ENCODE measurements at regions not wholly inside any gene's neighbourhood (a gene's known extent, or its start where the extent isn't known, plus 50 kb on each side); places are given as distances from the start of the nearest gene placed in this dataset.

DNA sequence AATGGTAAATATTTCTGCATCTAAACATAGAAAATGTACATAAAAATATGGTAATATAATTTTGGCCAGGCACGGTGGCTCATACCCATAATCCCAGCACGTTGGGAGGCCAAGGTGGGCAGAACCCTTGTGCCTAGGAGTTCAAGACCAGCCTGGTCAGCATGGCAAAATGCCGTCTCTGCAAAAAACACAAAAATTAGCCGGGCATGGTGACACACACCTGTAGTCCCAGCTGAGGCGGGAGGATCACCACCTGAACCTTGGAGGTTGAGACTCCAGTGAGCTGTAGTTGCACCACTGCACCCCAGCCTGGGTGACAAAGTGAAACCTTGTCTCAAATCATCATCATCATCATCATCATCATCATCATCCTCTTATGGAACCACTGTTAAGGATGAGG, 230.6 kb upstream of the NCAM1 start:
- no peak overlapping the region for H3K4me3 ChIP-seq (ENCODE audit: low read depth, low read length)
- POLR2A ChIA-PET, result no interaction called here
- no peak for DNase-seq (ENCODE audit: low read depth, low spot score)
- no peak for TF ChIP-seq CTCF (IDR thresholded peaks at IDR 0.05; ENCODE audit: insufficient read depth, low read length, missing control alignments)
- CTCF ChIA-PET, result no interaction called here

GRCh38 chr11:112731538-112731937, 229.7 kb upstream of the NCAM1 start:
- no peak for TF ChIP-seq CTCF (IDR thresholded peaks at IDR 0.05; ENCODE audit: insufficient read depth, low read length, missing control alignments)
- ChIA-PET CTCF (no interaction called here), POLR2A (no interaction called here)
- no peak for DNase-seq (ENCODE audit: low read depth, low spot score)
- no peak overlapping the region for H3K4me3 ChIP-seq (ENCODE audit: low read depth, low read length)

DNA sequence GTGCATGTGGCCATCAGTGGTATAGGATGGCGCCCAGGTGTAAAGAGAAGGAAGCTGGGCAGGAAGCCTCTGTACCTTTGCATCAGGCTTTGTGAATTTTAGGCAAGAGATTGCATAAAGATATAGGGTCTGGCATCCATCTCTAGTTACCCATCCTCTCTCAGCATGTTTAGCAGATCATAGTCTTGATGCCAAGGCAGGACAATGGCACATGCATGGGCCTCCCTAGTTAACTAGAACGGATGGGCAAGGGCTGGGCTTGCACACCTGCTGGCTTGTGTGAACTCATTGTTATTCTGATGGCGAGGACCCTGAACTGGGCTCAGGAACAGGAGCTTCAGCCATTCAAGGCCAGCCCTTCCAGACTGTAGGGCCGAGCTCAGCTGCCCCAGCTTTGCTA, 229.2 kb upstream of the NCAM1 start:
- H3K4me3 ChIP-seq (ENCODE audit: low read depth, low read length), result no peak overlapping the region
- DNase-seq (ENCODE audit: low read depth, low spot score), result no peak
- ChIA-PET CTCF (no interaction called here), POLR2A (no interaction called here)
- no peak for TF ChIP-seq CTCF (IDR thresholded peaks at IDR 0.05; ENCODE audit: insufficient read depth, low read length, missing control alignments)

GRCh38 chr11:112734207-112734606, 227.0 kb upstream of the NCAM1 start:
- no peak overlapping the region for H3K4me3 ChIP-seq (ENCODE audit: low read depth, low read length)
- no peak for TF ChIP-seq CTCF (IDR thresholded peaks at IDR 0.05; ENCODE audit: insufficient read depth, low read length, missing control alignments)
- POLR2A ChIA-PET, result no interaction called here
- DNase-seq (ENCODE audit: low read depth, low spot score), result no peak
- CTCF ChIA-PET, result no interaction called here

DNA sequence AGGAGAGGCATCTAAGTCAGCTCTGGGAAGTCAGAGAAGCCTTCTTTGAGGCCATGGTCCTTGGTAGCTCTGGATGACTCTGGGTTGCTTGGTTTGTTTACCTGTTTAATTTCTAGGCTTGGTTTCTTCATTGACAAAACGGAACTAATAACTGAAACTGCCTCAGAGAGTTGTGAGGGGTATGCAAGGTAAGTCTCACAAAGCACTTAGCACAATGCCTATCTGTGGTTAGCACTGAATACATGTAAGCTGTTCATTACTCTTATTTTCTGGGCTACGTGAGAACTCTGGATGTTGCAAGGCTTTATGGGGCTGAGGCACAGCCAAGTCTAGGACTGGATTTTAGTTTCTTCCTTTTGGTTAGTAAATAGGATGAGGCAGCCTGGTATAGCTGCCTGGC, 225.8 kb upstream of the NCAM1 start:
- CTCF ChIA-PET, result no interaction called here
- no peak overlapping the region for H3K4me3 ChIP-seq (ENCODE audit: low read depth, low read length)
- TF ChIP-seq CTCF (IDR thresholded peaks at IDR 0.05; ENCODE audit: insufficient read depth, low read length, missing control alignments), result no peak
- no peak for DNase-seq (ENCODE audit: low read depth, low spot score)
- POLR2A ChIA-PET, result no interaction called here

GRCh38 chr11:112744041-112744440, 217.2 kb upstream of the NCAM1 start:
- ChIA-PET POLR2A (no interaction called here), CTCF (no interaction called here)
- TF ChIP-seq CTCF (IDR thresholded peaks at IDR 0.05; ENCODE audit: insufficient read depth, low read length, missing control alignments), result no peak
- no peak overlapping the region for H3K4me3 ChIP-seq (ENCODE audit: low read depth, low read length)
- no peak for DNase-seq (ENCODE audit: low read depth, low spot score)
